C4-2B (cell line): ENCODE measurements at regions not wholly inside any gene's neighbourhood (a gene's known extent, or its start where the extent isn't known, plus 50 kb on each side); places are given as distances from the start of the nearest gene placed in this dataset.
A peak's percentile ranks its signal among the peaks of the same experiment; 100 is the strongest.

Experiments
- ZFX ChIP-seq: fragments of 450-650 bp; IDR thresholded peaks from 2 replicates; pipeline ENCODE4 v1.6.1; 2017
- TF ChIP-seq, protein P1 (sequence below): fragments of 450-650 bp; conservative IDR thresholded peaks from 2 replicates; pipeline ENCODE4 v1.5.1; 2017; ENCODE audit warnings: mild to moderate bottlenecking

DNA sequence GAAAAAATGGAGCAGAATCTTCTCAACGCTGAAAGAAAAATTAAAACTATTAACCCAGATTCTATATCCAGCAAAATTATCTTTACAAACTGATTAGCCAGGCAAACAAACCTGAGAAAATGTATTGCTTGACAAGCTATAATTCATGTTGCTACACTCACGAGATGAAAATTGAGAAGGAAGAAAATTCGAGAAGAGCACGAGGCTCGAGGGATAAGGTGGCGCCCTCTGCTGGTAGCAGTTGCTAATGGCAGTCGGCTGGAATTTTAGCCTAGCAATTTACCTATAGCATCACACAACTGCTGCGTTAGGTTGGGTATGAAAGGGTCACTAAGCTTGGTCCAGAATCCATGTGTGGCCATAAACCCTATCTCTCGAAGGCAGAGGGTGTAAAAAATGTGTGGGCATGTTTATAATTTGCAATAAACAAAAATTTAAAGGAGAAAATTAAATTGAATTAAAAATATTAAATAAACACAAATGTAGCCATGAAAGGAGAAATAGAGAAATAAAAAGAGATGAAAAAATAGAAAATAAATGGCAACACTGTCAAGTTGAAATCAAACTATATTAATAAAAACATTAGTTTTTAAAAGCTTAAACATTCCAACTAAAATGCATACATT lies 126.6 kb downstream of the PPP4R3C start:
- TF ChIP-seq ZFX: no peak
- TF ChIP-seq, protein P1, sequence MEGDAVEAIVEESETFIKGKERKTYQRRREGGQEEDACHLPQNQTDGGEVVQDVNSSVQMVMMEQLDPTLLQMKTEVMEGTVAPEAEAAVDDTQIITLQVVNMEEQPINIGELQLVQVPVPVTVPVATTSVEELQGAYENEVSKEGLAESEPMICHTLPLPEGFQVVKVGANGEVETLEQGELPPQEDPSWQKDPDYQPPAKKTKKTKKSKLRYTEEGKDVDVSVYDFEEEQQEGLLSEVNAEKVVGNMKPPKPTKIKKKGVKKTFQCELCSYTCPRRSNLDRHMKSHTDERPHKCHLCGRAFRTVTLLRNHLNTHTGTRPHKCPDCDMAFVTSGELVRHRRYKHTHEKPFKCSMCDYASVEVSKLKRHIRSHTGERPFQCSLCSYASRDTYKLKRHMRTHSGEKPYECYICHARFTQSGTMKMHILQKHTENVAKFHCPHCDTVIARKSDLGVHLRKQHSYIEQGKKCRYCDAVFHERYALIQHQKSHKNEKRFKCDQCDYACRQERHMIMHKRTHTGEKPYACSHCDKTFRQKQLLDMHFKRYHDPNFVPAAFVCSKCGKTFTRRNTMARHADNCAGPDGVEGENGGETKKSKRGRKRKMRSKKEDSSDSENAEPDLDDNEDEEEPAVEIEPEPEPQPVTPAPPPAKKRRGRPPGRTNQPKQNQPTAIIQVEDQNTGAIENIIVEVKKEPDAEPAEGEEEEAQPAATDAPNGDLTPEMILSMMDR: peak; percentile 85
